ENCODE measurements at regions not wholly inside any gene's neighbourhood (a gene's known extent, or its start where the extent isn't known, plus 50 kb on each side); places are given as distances from the start of the nearest gene placed in this dataset.

GRCh38 chr2:57897920-57898319 is 148.7 kb upstream of the VRK2 start:
- TF ChIP-seq POLR2AphosphoS5 (IDR thresholded peaks at IDR 0.05; ENCODE audit: borderline replicate concordance, low read depth, low read length) = no peak
- no peak for TF ChIP-seq EZH2 (IDR thresholded peaks at IDR 0.05)
- TF ChIP-seq FOXP2 (optimal IDR thresholded peaks at IDR 0.05; ENCODE audit: control extremely low read depth, extremely low read length, insufficient read depth) = no peak
